HG02943 (cell line): ENCODE measurements at regions not wholly inside any gene's neighbourhood (a gene's known extent, or its start where the extent isn't known, plus 50 kb on each side); places are given as distances from the start of the nearest gene placed in this dataset.

Source experiments
- ATAC-seq: cut with Tn5 transposase; IDR thresholded peaks from one replicate; pipeline ENCODE4 v1.9.1; 2021; ENCODE audit warnings: mild to moderate bottlenecking, low read depth, moderate library complexity; ENCODE audit not compliant: unreplicated experiment

GRCh38 chr11:112457532-112457931 lies 196.9 kb upstream of the PLET1 start:
- ATAC-seq: no peak

- no peak for ATAC-seq
Measured at GRCh38 chr11:112459001-112459400, 198.3 kb upstream of the PLET1 start.

GRCh38 chr11:112460141-112460540 lies 199.5 kb upstream of the PLET1 start:
- ATAC-seq: no peak

GRCh38 chr11:112464949-112465348 lies 204.3 kb upstream of the PLET1 start:
- ATAC-seq: no peak

GRCh38 chr11:112465433-112466024 lies 204.9 kb upstream of the PLET1 start:
- ATAC-seq: no peak

- no peak for ATAC-seq
Measured at GRCh38 chr11:112467721-112468120, 207.1 kb upstream of the PLET1 start.

GRCh38 chr11:112469376-112469775 lies 208.7 kb upstream of the PLET1 start:
- no peak for ATAC-seq

GRCh38 chr11:112470355-112470754 lies 209.7 kb upstream of the PLET1 start:
- ATAC-seq: no peak

GRCh38 chr11:112471731-112472130 lies 211.1 kb upstream of the PLET1 start:
- ATAC-seq: no peak

- ATAC-seq: no peak
Measured at GRCh38 chr11:112477152-112477551, 216.5 kb upstream of the PLET1 start.

GRCh38 chr11:112477581-112478317 lies 217.1 kb upstream of the PLET1 start:
- ATAC-seq: no peak

GRCh38 chr11:112478806-112479205 lies 218.1 kb upstream of the PLET1 start:
- no peak for ATAC-seq

- ATAC-seq: no peak
Measured at GRCh38 chr11:112481431-112481830, 220.8 kb upstream of the PLET1 start.

- ATAC-seq: no peak
Measured at GRCh38 chr11:112481893-112482292, 221.2 kb upstream of the PLET1 start.

- no peak for ATAC-seq
Measured at GRCh38 chr11:112485280-112485679, 224.6 kb upstream of the PLET1 start.

- ATAC-seq: no peak
Measured at GRCh38 chr11:112497826-112498225, 237.2 kb upstream of the PLET1 start.

GRCh38 chr11:112498701-112499100 lies 238.0 kb upstream of the PLET1 start:
- no peak for ATAC-seq

GRCh38 chr11:112499153-112499880 lies 238.7 kb upstream of the PLET1 start:
- ATAC-seq: no peak

- ATAC-seq: no peak
Measured at GRCh38 chr11:112499881-112500204, 239.2 kb upstream of the PLET1 start.

- ATAC-seq: no peak
Measured at GRCh38 chr11:112503410-112503809, 242.8 kb upstream of the PLET1 start.

- ATAC-seq: no peak
Measured at GRCh38 chr11:112504056-112504455, 243.4 kb upstream of the PLET1 start.

- no peak for ATAC-seq
Measured at GRCh38 chr11:112506852-112507251, 246.2 kb upstream of the PLET1 start.
